DOHH2 (cell line): ENCODE measurements at regions not wholly inside any gene's neighbourhood (a gene's known extent, or its start where the extent isn't known, plus 50 kb on each side); places are given as distances from the start of the nearest gene placed in this dataset.

Experiments used
- H3F3A ChIP-seq: fragments of 200-600 bp; sonication (generic), shearing (Covaris generic); 2 replicates; pipeline ENCODE4 v1.6.0; 2016; ENCODE audit warnings: antibody characterized with exemption, mild to moderate bottlenecking; ENCODE audit not compliant: control insufficient read depth, insufficient read depth
- H3K27ac ChIP-seq: fragments of 200-600 bp; sonication (generic); 2 replicates; pipeline ENCODE4 v1.5.1; 2014; ENCODE audit warnings: low read depth, mild to moderate bottlenecking, low read length, moderate library complexity
- H3K27me3 ChIP-seq: fragments of 200-600 bp; sonication (generic); 2 replicates; pipeline ENCODE4 v1.6.1; 2014; ENCODE audit warnings: mild to moderate bottlenecking, low read length, mixed read lengths; ENCODE audit not compliant: control insufficient read depth
- H3K36me3 ChIP-seq: fragments of 200-600 bp; sonication (generic); 2 replicates; pipeline ENCODE4 v1.6.1; 2014; ENCODE audit warnings: mild to moderate bottlenecking, low read length, moderate library complexity, mixed read lengths; ENCODE audit not compliant: control insufficient read depth
- H3K4me1 ChIP-seq: fragments of 200-600 bp; sonication (generic); 2 replicates; pipeline ENCODE4 v1.6.1; 2014; ENCODE audit warnings: mild to moderate bottlenecking, low read length, mixed read lengths; ENCODE audit not compliant: control insufficient read depth
- H3K4me2 ChIP-seq: fragments of 200-600 bp; sonication (generic); 2 replicates; pipeline ENCODE4 v1.6.0; 2014; ENCODE audit warnings: mild to moderate bottlenecking, low read length, moderate library complexity
- H3K4me3 ChIP-seq: fragments of 200-600 bp; sonication (generic); 2 replicates; pipeline ENCODE4 v1.5.1; 2014; ENCODE audit warnings: mild to moderate bottlenecking, low read length, mixed read lengths
- H3K79me2 ChIP-seq: fragments of 200-600 bp; sonication (generic); 2 replicates; pipeline ENCODE4 v1.6.1; 2014; ENCODE audit warnings: mild to moderate bottlenecking, low read length, mixed read lengths; ENCODE audit not compliant: control insufficient read depth
- H3K9me2 ChIP-seq: fragments of 200-600 bp; sonication (generic); replicated peaks from 2 replicates; pipeline ENCODE4 v1.6.1; 2014; ENCODE audit warnings: mild to moderate bottlenecking, low read length, mixed read lengths; ENCODE audit not compliant: control insufficient read depth
- H3K9me3 ChIP-seq: fragments of 200-600 bp; sonication (generic); 2 replicates; pipeline ENCODE4 v1.6.1; 2014; ENCODE audit warnings: antibody characterized with exemption, low read length, mixed read lengths; ENCODE audit not compliant: control insufficient read depth, insufficient read depth
- H4K20me1 ChIP-seq: fragments of 200-600 bp; sonication (generic); 2 replicates; pipeline ENCODE4 v1.6.0; 2014; ENCODE audit warnings: low read depth, mild to moderate bottlenecking, antibody characterized with exemption, low read length, moderate library complexity; ENCODE audit not compliant: control insufficient read depth, insufficient read depth
- CTCF ChIP-seq: fragments of 200-600 bp; sonication (generic); IDR thresholded peaks from one replicate; pipeline ENCODE4 v1.5.1; 2014; ENCODE audit warnings: antibody characterized with exemption, mild to moderate bottlenecking, low read depth, low read length; ENCODE audit not compliant: poor library complexity, severe bottlenecking
- EZH2phosphoT487 ChIP-seq: fragments of 200-600 bp; sonication (generic); IDR thresholded peaks from 2 replicates; pipeline ENCODE4 v1.6.1; 2017; ENCODE audit warnings: borderline replicate concordance, mild to moderate bottlenecking, antibody characterized with exemption, low read length, moderate library complexity, mixed read lengths

GRCh38 chr3:22495241-22495640 lies 707.9 kb upstream of the UBE2E2 start:
- Histone ChIP-seq H3K4me1 (no peaks in the 10 kb centered on the region), H3K79me2 (no peaks in the 10 kb centered on the region), H3F3A (no peaks in the 10 kb centered on the region), H3K27me3 (no peaks in the 10 kb centered on the region), H3K9me2 (no peaks in the 10 kb centered on the region), H4K20me1 (no peaks in the 10 kb centered on the region), H3K27ac (no peak overlapping the region), H3K9me3 (no peaks in the 10 kb centered on the region), H3K4me2 (no peak overlapping the region), H3K36me3 (no peaks in the 10 kb centered on the region), H3K4me3 (no peak overlapping the region)
- no peak for TF ChIP-seq EZH2phosphoT487

- Histone ChIP-seq H3K9me2 (no peaks in the 10 kb centered on the region), H3K79me2 (no peaks in the 10 kb centered on the region), H3K27me3 (no peaks in the 10 kb centered on the region), H3K9me3 (no peaks in the 10 kb centered on the region), H3K36me3 (no peaks in the 10 kb centered on the region), H3F3A (no peaks in the 10 kb centered on the region), H3K27ac (no peak overlapping the region), H3K4me3 (no peak overlapping the region), H4K20me1 (no peaks in the 10 kb centered on the region), H3K4me1 (no peaks in the 10 kb centered on the region), H3K4me2 (no peak overlapping the region)
- TF ChIP-seq EZH2phosphoT487, result no peak
- no peak for TF ChIP-seq CTCF
These were observed 707.3 kb upstream of the UBE2E2 start for GRCh38 chr3:22495791-22496190.

- H3K4me1 ChIP-seq, result no peaks in the 10 kb centered on the region
- no peak for TF ChIP-seq EZH2phosphoT487
- H3K4me3 ChIP-seq, result no peak overlapping the region
- H3K9me3 ChIP-seq, result no peaks in the 10 kb centered on the region
- no peaks in the 10 kb centered on the region for H3K36me3 ChIP-seq
- H3K79me2 ChIP-seq, result no peaks in the 10 kb centered on the region
- H3F3A ChIP-seq, result no peaks in the 10 kb centered on the region
- H3K9me2 ChIP-seq, result no peaks in the 10 kb centered on the region
- no peak overlapping the region for H3K4me2 ChIP-seq
- H3K27me3 ChIP-seq, result no peaks in the 10 kb centered on the region
- no peaks in the 10 kb centered on the region for H4K20me1 ChIP-seq
- H3K27ac ChIP-seq, result no peak overlapping the region
These were observed 706.5 kb upstream of the UBE2E2 start for GRCh38 chr3:22496641-22497040.

- Histone ChIP-seq H3K27ac (no peak overlapping the region), H4K20me1 (no peaks in the 10 kb centered on the region), H3K4me1 (no peaks in the 10 kb centered on the region), H3K36me3 (no peaks in the 10 kb centered on the region), H3K27me3 (no peaks in the 10 kb centered on the region), H3K4me3 (no peak overlapping the region), H3K9me3 (no peaks in the 10 kb centered on the region), H3K4me2 (no peak overlapping the region), H3K9me2 (no peaks in the 10 kb centered on the region), H3K79me2 (no peaks in the 10 kb centered on the region), H3F3A (no peaks in the 10 kb centered on the region)
- TF ChIP-seq CTCF (no peak), EZH2phosphoT487 (no peak)
These were observed 696.3 kb upstream of the UBE2E2 start for GRCh38 chr3:22506871-22507270.
